Fibroblast of gingiva (primary cell): ENCODE measurements at regions not wholly inside any gene's neighbourhood (a gene's known extent, or its start where the extent isn't known, plus 50 kb on each side); places are given as distances from the start of the nearest gene placed in this dataset.
"Not testable (repeated sequence)": the region's sequence is repeated elsewhere in the genome, so short reads cannot be mapped to it uniquely, and the experiment has no call there.

Experiments used
- DNase-seq: peaks from one replicate; pipeline ENCODE4 v3.0.0-alpha.2; 2011; ENCODE audit warnings: low read depth

DNA sequence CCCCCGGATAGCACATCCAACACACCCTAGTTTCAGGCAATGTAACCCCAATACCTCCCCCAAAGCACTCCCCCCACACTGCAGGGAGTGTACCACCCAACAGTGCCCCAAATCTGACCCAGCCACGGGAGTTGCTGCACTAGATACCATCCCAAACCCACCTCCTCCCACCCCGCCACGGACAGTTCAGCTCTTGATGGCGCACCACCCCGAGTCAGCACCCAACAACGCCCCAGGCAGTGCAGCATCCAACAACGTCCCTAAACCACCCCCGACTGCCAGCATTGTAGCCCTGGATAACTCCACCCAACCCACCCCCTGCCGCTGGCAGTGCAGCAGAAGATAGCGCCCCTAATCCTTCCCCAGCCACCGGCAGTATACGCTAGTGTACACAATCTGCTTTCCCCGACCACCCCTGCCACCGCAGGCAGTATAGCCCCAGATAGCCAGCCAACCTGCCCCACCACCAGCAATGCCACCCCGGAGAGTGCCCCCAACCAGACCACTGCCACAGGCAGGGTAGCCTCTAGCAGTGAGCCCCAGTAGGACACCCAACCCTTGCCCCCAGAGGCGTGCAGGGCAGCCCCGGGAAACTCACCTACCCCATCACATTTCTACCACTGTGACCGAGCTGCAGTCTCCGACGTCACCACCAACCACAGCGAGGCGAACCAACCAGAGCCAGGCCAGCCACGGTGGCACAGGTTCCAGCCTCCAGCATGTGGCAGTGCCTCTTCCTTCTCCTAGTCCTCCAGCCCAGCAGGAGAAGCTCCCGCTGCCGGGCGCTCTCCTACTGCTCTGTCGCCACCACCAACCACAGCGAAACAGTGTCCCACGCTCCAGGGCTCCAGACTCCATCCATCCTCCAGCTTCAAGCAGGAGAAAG, 178.1 kb downstream of the POTEB3 start:
- DNase-seq: peak; percentile 0

DNA sequence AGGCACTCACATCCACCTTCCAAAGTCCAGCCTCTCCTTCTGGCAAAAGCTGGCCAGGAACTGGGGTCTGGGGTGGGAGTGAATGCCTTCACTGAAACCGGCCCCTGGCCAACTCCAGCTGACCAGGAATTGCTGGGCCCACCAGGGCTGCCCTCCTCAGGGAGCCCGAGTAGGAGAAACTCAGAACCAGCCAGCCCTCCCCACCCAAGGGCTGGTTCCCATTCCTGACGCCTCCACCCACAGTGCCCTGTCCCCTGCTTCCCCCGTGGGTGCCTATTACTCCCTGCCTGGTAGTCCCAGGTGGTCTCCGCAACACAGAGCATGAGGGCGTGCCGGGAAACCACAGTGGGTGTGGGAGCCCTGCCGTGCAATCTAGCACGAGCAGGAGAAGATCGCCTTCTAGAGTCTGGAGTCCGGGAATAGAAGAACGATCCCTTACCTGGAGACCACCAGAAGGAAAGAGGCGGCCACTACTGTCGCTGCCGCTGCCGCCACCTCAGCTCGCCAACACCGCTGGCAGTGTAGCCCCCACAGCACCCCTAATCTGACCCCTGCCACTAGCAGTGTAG, 178.8 kb downstream of the POTEB3 start:
- peak; percentile 0 for DNase-seq

DNA sequence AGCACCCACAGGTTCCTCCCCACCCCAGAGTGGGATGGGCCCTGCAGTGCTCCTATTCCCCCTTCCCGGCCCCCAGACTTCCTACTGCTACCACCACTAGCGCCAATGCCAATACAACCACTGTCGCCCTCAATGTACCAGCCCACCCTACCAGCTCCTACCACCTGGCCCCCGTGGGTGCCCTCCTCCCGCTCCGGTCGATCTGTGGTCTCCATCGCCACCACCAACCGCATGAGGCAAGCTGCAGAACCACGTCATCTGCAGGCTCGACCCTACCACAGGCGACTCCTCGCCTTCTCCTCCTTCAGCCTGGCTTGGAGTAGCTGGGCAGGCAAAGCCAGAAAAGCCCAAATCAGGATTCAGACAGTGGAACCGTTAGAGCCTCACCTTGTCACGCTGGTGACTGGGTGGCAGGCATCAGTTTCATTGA, 179.3 kb downstream of the POTEB3 start:
- peak; percentile 1 for DNase-seq

DNA sequence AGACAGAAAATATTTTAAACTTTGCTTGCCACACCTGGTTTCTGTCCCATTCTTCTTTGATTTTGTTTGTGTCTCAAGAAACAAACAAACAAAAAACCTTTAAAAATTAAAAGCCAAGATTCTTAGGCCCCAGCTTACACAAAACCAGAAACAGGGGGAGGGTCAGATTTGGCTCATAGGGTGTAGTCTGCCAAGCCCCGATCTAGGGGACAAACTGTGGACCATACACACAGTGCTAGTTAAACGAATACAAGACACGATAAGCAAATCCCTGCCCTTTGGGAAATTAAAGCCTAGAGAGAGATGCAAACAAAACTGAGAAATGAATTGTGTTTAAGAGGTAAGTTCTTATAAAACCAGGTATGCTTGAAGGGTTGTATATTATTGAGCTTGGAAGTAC, 181.7 kb downstream of the POTEB3 start:
- DNase-seq: peak; percentile 0

DNA sequence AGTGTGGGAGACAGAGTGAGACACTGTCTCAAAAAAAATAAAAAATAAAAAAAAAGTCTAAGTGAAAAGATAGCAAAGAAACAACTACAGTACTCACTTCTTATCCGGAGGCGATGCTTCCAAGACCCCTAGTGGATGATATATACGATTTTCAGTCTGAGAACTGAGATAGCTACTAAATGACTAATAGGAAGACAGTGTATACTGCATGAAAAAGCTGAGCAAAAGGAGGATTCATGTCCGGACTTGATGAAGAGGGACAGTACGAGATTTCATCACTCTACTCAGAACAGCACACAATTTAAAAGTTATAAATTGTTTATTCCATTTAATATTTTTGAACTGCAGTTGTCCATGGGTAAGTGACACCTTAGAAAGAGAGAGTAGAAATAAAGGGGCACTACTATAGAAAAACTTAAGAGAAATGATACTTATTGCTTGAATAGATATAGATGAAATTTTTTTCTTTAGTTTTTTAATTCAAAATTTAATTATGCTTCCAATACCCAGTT, 190.7 kb downstream of the POTEB3 start:
- not testable (repeated sequence) for DNase-seq
